HEK293 (cell line): ENCODE measurements at regions not wholly inside any gene's neighbourhood (a gene's known extent, or its start where the extent isn't known, plus 50 kb on each side); places are given as distances from the start of the nearest gene placed in this dataset.

Experiments used
- CTCF ChIA-PET: fragments of 350-600 bp; formaldehyde crosslinking; extraction: SDS; loops from one replicate; lab custom pipeline; 2021; ENCODE audit warnings: antibody characterized with exemption; lab: Yijun Ruan, JAX
- POLR2A ChIA-PET: fragments of 300-600 bp; formaldehyde crosslinking; extraction: SDS; loops from one replicate; lab custom pipeline; 2020; ENCODE audit warnings: antibody characterized with exemption, inconsistent platforms; lab: Yijun Ruan, JAX
- H3K27ac ChIP-seq: fragments of 200-500 bp; sonication (Bioruptor generic); 2 replicates; pipeline ENCODE4 v1.5.1; 2014; ENCODE audit warnings: low read depth, low read length, control low read depth, inconsistent platforms; ENCODE audit errors: extremely low read depth
- H3K36me3 ChIP-seq, 2 experiments: fragments of 200-500 bp in 1 of 2; sonication (Bioruptor generic) in 1 of 2; 1 replicate in 1 of 2; 2 replicates in 1 of 2; pipeline ENCODE4 v1.5.1; 2014 to 2017; ENCODE audit warnings: inconsistent platforms in 2 of 2, low read length in 2 of 2; ENCODE audit not compliant: control insufficient read depth in 2 of 2, insufficient read depth in 1 of 2
- H3K4me1 ChIP-seq: fragments of 200-500 bp; sonication (Bioruptor generic); 2 replicates; pipeline ENCODE4 v1.5.1; 2014; ENCODE audit warnings: mild to moderate bottlenecking, low read length, inconsistent platforms; ENCODE audit not compliant: control insufficient read depth, insufficient read depth
- H3K4me3 ChIP-seq: 2 replicates; pipeline ENCODE4 v1.5.1; 2011; ENCODE audit warnings: low read depth, mild to moderate bottlenecking, control low read depth, low read length, moderate library complexity
- H3K9me3 ChIP-seq: fragments of 200-500 bp; sonication (Bioruptor generic); 2 replicates; pipeline ENCODE4 v1.5.1; 2014; ENCODE audit warnings: low read depth, low read length, inconsistent platforms; ENCODE audit not compliant: control insufficient read depth, insufficient read depth
- BCL11B ChIP-seq: fragments of 450-650 bp; formaldehyde crosslinking; IDR thresholded peaks from 2 replicates; pipeline ENCODE4 v1.5.1; 2016; ENCODE audit warnings: low read depth, missing biosample characterization, missing genetic modification characterization
- GLI4 ChIP-seq: fragments of 450-650 bp; formaldehyde crosslinking; IDR thresholded peaks from 2 replicates; pipeline ENCODE4 v1.5.1; 2016; ENCODE audit warnings: missing biosample characterization, missing genetic modification characterization
- SP2 ChIP-seq: fragments of 450-650 bp; formaldehyde crosslinking; IDR thresholded peaks from 2 replicates; pipeline ENCODE4 v1.5.1; 2016; ENCODE audit warnings: missing biosample characterization, missing genetic modification characterization
- ZBTB21 ChIP-seq: fragments of 450-650 bp; formaldehyde crosslinking; IDR thresholded peaks from 2 replicates; pipeline ENCODE4 v1.5.1; 2017; ENCODE audit warnings: missing biosample characterization, missing genetic modification characterization
- ZFP3 ChIP-seq: fragments of 450-650 bp; formaldehyde crosslinking; IDR thresholded peaks from 2 replicates; pipeline ENCODE4 v1.5.1; 2016; ENCODE audit warnings: low read depth, missing biosample characterization, missing genetic modification characterization
- ZNF10 ChIP-seq: fragments of 450-650 bp; formaldehyde crosslinking; IDR thresholded peaks from 2 replicates; pipeline ENCODE4 v1.5.1; 2017; ENCODE audit warnings: missing biosample characterization, missing genetic modification characterization
- ZNF155 ChIP-seq: fragments of 450-650 bp; formaldehyde crosslinking; IDR thresholded peaks from 2 replicates; pipeline ENCODE4 v1.5.1; 2016; ENCODE audit warnings: missing biosample characterization, missing genetic modification characterization
- ZNF266 ChIP-seq: fragments of 450-650 bp; formaldehyde crosslinking; IDR thresholded peaks from 2 replicates; pipeline ENCODE4 v1.5.1; 2016; ENCODE audit warnings: missing biosample characterization, missing genetic modification characterization, low read depth
- ZNF366 ChIP-seq: fragments of 450-650 bp; formaldehyde crosslinking; conservative IDR thresholded peaks from 2 replicates; pipeline ENCODE4 v1.5.1; 2016; ENCODE audit warnings: missing biosample characterization, missing genetic modification characterization
- ZNF473 ChIP-seq: fragments of 450-650 bp; formaldehyde crosslinking; IDR thresholded peaks from 2 replicates; pipeline ENCODE4 v1.5.1; 2017; ENCODE audit warnings: missing biosample characterization, missing genetic modification characterization
- ZNF610 ChIP-seq: fragments of 450-650 bp; formaldehyde crosslinking; IDR thresholded peaks from 2 replicates; pipeline ENCODE4 v1.5.1; 2016; ENCODE audit warnings: missing biosample characterization, missing genetic modification characterization, borderline replicate concordance
- ZNF701 ChIP-seq: fragments of 450-650 bp; formaldehyde crosslinking; IDR thresholded peaks from 2 replicates; pipeline ENCODE4 v1.5.1; 2016; ENCODE audit warnings: missing biosample characterization, missing genetic modification characterization
- ZNF785 ChIP-seq: fragments of 450-650 bp; formaldehyde crosslinking; IDR thresholded peaks from 2 replicates; pipeline ENCODE4 v1.5.1; 2016; ENCODE audit warnings: missing biosample characterization, missing genetic modification characterization
- ZNF792 ChIP-seq: fragments of 450-650 bp; formaldehyde crosslinking; IDR thresholded peaks from 2 replicates; pipeline ENCODE4 v1.5.1; 2016; ENCODE audit warnings: missing biosample characterization, missing genetic modification characterization
- ZSCAN23 ChIP-seq: fragments of 450-650 bp; formaldehyde crosslinking; IDR thresholded peaks from 2 replicates; pipeline ENCODE4 v1.5.1; 2016; ENCODE audit warnings: missing biosample characterization, missing genetic modification characterization
- TF ChIP-seq, protein P1 (sequence below): fragments of 450-650 bp; formaldehyde crosslinking; optimal IDR thresholded peaks from 2 replicates; pipeline ENCODE3; 2016; ENCODE audit warnings: missing biosample characterization, mild to moderate bottlenecking, missing genetic modification characterization
- TF ChIP-seq, protein P2 (sequence below): fragments of 450-650 bp; formaldehyde crosslinking; IDR thresholded peaks from 2 replicates; pipeline ENCODE4 v1.5.1; 2017; ENCODE audit warnings: missing biosample characterization, missing genetic modification characterization
- TF ChIP-seq, protein P3 (sequence below): fragments of 450-650 bp; formaldehyde crosslinking; conservative IDR thresholded peaks from 2 replicates; pipeline ENCODE4 v1.5.1; 2016; ENCODE audit warnings: low read depth, missing biosample characterization, missing genetic modification characterization
- TF ChIP-seq, protein P4 (sequence below): fragments of 450-650 bp; formaldehyde crosslinking; IDR thresholded peaks from 2 replicates; pipeline ENCODE4 v1.5.1; 2016; ENCODE audit warnings: missing biosample characterization, missing genetic modification characterization

DNA sequence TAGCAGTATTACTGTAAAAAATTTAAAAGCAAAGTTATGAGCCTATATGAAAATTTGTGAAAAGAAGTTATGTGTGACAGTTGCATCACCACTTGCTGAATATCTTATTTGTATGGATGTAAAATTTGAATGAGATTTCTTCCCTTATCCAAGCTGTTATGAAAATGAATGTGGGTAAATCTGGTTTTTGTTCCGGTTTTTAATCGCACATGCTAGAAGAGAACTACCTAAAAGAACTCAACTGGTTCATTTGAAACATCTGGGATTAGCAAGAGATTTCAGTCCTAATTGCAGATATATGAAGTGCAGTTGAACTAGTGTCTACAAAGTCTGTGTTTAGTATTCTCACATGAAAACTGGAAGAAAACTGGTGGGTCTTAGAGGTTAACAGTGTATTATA, 467.1 kb upstream of the SPHKAP start (continued):
- TF ChIP-seq ZFP3 (tag by site-specific recombination) (no peak), ZNF10 (tag by site-specific recombination) (no peak), ZNF610 (tag by site-specific recombination) (no peak)
- TF ChIP-seq, protein P1, sequence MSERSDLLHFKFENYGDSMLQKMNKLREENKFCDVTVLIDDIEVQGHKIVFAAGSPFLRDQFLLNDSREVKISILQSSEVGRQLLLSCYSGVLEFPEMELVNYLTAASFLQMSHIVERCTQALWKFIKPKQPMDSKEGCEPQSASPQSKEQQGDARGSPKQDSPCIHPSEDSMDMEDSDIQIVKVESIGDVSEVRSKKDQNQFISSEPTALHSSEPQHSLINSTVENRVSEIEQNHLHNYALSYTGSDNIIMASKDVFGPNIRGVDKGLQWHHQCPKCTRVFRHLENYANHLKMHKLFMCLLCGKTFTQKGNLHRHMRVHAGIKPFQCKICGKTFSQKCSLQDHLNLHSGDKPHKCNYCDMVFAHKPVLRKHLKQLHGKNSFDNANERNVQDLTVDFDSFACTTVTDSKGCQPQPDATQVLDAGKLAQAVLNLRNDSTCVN (tag by site-specific recombination), result no peak
- TF ChIP-seq, protein P2, sequence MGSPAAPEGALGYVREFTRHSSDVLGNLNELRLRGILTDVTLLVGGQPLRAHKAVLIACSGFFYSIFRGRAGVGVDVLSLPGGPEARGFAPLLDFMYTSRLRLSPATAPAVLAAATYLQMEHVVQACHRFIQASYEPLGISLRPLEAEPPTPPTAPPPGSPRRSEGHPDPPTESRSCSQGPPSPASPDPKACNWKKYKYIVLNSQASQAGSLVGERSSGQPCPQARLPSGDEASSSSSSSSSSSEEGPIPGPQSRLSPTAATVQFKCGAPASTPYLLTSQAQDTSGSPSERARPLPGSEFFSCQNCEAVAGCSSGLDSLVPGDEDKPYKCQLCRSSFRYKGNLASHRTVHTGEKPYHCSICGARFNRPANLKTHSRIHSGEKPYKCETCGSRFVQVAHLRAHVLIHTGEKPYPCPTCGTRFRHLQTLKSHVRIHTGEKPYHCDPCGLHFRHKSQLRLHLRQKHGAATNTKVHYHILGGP (tag by site-specific recombination), result no peak

DNA sequence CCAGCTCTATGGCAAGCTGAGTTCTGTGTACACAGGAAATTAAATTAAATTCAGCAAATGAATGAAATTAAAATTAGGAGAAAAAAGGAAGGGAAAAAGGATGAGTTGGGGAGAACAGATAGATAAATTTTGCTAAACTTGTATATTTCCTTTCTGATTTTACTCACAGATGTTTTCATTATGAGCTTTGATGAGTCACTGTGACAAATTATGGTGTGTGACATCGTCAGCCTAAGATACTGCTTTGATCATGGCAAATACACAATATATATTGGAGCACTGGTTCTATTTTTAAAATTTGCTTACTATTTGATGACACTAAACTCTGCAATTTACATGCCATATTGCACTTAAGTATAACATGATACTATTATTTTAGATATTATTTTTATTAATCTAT, 464.6 kb upstream of the SPHKAP start:
- no peak overlapping the region for H3K4me3 ChIP-seq
- no peaks in the 10 kb centered on the region for H3K4me1 ChIP-seq
- CTCF ChIA-PET, result interaction anchor here (1.7 kb wide), 1 partner anchor 12 kb away, joined by 6 read pairs; no protein-coding TSS in a partner anchor
- no peak for TF ChIP-seq ZNF610 (tag by site-specific recombination)
- TF ChIP-seq ZNF785 (tag by site-specific recombination), result no peak
- TF ChIP-seq, protein P3, sequence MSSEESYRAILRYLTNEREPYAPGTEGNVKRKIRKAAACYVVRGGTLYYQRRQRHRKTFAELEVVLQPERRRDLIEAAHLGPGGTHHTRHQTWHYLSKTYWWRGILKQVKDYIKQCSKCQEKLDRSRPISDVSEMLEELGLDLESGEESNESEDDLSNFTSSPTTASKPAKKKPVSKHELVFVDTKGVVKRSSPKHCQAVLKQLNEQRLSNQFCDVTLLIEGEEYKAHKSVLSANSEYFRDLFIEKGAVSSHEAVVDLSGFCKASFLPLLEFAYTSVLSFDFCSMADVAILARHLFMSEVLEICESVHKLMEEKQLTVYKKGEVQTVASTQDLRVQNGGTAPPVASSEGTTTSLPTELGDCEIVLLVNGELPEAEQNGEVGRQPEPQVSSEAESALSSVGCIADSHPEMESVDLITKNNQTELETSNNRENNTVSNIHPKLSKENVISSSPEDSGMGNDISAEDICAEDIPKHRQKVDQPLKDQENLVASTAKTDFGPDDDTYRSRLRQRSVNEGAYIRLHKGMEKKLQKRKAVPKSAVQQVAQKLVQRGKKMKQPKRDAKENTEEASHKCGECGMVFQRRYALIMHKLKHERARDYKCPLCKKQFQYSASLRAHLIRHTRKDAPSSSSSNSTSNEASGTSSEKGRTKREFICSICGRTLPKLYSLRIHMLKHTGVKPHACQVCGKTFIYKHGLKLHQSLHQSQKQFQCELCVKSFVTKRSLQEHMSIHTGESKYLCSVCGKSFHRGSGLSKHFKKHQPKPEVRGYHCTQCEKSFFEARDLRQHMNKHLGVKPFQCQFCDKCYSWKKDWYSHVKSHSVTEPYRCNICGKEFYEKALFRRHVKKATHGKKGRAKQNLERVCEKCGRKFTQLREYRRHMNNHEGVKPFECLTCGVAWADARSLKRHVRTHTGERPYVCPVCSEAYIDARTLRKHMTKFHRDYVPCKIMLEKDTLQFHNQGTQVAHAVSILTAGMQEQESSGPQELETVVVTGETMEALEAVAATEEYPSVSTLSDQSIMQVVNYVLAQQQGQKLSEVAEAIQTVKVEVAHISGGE (tag by site-specific recombination), result no peak
- TF ChIP-seq BCL11B (tag by site-specific recombination), result no peak
- no peak for TF ChIP-seq ZNF155 (tag by site-specific recombination)
- no peak for TF ChIP-seq ZSCAN23
- TF ChIP-seq ZNF792 (tag by site-specific recombination), result no peak
- TF ChIP-seq, protein P4, sequence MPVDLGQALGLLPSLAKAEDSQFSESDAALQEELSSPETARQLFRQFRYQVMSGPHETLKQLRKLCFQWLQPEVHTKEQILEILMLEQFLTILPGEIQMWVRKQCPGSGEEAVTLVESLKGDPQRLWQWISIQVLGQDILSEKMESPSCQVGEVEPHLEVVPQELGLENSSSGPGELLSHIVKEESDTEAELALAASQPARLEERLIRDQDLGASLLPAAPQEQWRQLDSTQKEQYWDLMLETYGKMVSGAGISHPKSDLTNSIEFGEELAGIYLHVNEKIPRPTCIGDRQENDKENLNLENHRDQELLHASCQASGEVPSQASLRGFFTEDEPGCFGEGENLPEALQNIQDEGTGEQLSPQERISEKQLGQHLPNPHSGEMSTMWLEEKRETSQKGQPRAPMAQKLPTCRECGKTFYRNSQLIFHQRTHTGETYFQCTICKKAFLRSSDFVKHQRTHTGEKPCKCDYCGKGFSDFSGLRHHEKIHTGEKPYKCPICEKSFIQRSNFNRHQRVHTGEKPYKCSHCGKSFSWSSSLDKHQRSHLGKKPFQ (tag by site-specific recombination), result no peak
- no peak for TF ChIP-seq ZNF266 (tag by site-specific recombination)
- no peak for TF ChIP-seq ZNF473 (tag by site-specific recombination)
- TF ChIP-seq GLI4 (tag by site-specific recombination), result no peak
- no peak for TF ChIP-seq ZNF701 (tag by site-specific recombination)
- no peak for TF ChIP-seq ZNF366 (tag by site-specific recombination)
- POLR2A ChIA-PET, result no interaction called here
- H3K27ac ChIP-seq, result no peak overlapping the region
- H3K36me3 ChIP-seq, result no peaks in the 10 kb centered on the region
- no peaks in the 10 kb centered on the region for H3K9me3 ChIP-seq

DNA sequence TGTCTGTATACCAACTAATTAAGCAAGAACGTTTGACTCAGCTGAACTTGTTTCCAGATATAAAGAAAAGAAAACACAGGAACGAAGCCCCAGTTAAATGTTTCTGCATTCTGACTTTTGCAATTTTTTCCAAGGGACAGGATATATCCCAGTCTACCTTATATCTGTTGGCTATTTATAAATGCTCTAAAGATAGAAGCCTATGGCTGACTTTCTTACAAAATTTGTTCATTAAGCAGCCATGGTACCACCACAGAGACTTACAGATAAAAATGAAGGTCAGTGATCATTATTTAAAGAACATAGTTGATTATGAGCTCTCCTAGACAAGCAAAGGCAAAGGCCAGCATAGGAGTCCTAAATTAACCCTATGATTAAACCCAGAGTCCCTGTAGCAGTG, 462.7 kb upstream of the SPHKAP start:
- Histone ChIP-seq H3K36me3 (no peaks in the 10 kb centered on the region), H3K9me3 (no peaks in the 10 kb centered on the region), H3K4me1 (no peaks in the 10 kb centered on the region), H3K4me3 (no peak overlapping the region), H3K27ac (no peak overlapping the region)
- no peak for TF ChIP-seq ZBTB21 (tag by site-specific recombination)
- no peak for TF ChIP-seq SP2 (tag by site-specific recombination)
- ChIA-PET POLR2A (no interaction called here), CTCF (no interaction called here)
